ENCODE measurements at regions not wholly inside any gene's neighbourhood (a gene's known extent, or its start where the extent isn't known, plus 50 kb on each side); places are given as distances from the start of the nearest gene placed in this dataset.

DNA sequence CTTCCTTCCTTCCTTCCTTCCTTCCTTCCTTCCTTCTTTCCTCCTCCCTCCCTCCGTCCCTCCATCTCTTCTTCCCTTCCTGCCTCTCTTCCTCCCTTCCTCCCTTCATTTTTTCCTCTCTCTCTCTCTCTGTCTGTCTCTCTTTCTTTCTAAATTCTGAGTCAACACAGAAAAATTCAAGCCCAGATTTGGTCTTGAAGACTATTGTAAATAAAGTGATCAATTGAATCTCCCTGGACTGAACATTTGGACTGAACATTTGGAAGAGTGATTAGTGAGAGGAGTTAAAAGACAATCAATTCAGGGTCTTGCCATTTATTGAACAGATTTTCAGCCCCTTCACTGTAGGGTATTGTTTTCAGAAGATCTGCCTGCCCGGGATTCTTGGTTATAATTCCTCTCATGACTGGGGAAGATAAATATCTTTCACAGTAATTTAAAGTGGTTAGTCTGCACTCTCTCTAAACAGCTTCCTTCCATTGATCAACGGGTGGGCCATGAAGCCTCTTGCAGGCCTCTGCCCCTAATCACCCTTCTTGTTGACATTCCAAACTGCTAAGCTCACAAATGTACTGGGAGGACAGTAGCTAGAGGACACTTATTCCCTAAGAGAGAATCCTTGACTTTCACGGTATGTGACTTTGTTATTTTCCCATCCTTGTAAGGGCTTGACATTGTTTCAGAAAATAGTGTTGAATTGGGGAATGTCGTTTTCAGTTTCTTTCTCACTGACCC lies 101.7 kb upstream of the BMP2 start:
- no peak for TF ChIP-seq SIN3A (IDR thresholded peaks at IDR 0.05; ENCODE audit: borderline replicate concordance, insufficient read depth, low read length)

DNA sequence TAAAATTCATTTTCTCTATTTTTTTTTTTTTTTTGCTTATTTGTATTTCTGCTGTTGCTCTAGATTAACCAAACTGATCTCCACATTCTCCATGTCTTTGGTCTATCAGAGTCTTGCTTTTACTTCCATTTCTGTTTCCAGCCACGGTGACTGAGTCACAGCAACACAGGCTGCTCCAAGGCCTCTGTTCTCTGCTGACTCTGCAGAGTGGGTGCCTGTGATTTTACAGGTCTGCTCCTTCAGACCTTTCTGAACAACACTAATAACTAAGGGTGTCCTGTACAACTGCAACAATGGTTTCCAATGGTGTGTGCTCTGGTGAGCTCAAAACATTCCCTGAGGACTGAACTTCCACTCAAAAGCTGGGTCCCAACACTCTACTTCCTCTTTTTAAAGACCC lies 102.3 kb upstream of the BMP2 start:
- TF ChIP-seq FOXP2 (optimal IDR thresholded peaks at IDR 0.05; ENCODE audit: borderline replicate concordance, extremely low read depth, extremely low read length, insufficient read depth) = no peak
- TF ChIP-seq SIN3A (IDR thresholded peaks at IDR 0.05; ENCODE audit: borderline replicate concordance, insufficient read depth, low read length) = no peak
- TF ChIP-seq POLR2AphosphoS5 (IDR thresholded peaks at IDR 0.05; ENCODE audit: low read depth, low read length) = no peak
- TF ChIP-seq, protein P1, sequence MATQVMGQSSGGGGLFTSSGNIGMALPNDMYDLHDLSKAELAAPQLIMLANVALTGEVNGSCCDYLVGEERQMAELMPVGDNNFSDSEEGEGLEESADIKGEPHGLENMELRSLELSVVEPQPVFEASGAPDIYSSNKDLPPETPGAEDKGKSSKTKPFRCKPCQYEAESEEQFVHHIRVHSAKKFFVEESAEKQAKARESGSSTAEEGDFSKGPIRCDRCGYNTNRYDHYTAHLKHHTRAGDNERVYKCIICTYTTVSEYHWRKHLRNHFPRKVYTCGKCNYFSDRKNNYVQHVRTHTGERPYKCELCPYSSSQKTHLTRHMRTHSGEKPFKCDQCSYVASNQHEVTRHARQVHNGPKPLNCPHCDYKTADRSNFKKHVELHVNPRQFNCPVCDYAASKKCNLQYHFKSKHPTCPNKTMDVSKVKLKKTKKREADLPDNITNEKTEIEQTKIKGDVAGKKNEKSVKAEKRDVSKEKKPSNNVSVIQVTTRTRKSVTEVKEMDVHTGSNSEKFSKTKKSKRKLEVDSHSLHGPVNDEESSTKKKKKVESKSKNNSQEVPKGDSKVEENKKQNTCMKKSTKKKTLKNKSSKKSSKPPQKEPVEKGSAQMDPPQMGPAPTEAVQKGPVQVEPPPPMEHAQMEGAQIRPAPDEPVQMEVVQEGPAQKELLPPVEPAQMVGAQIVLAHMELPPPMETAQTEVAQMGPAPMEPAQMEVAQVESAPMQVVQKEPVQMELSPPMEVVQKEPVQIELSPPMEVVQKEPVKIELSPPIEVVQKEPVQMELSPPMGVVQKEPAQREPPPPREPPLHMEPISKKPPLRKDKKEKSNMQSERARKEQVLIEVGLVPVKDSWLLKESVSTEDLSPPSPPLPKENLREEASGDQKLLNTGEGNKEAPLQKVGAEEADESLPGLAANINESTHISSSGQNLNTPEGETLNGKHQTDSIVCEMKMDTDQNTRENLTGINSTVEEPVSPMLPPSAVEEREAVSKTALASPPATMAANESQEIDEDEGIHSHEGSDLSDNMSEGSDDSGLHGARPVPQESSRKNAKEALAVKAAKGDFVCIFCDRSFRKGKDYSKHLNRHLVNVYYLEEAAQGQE (IDR thresholded peaks at IDR 0.05; ENCODE audit: insufficient read depth in 1 of 2, low read depth in 2 of 2, low read length in 2 of 2) = no peak
- TF ChIP-seq TAF1 (IDR thresholded peaks at IDR 0.05; ENCODE audit: borderline replicate concordance, insufficient read depth, low read length) = no peak

DNA sequence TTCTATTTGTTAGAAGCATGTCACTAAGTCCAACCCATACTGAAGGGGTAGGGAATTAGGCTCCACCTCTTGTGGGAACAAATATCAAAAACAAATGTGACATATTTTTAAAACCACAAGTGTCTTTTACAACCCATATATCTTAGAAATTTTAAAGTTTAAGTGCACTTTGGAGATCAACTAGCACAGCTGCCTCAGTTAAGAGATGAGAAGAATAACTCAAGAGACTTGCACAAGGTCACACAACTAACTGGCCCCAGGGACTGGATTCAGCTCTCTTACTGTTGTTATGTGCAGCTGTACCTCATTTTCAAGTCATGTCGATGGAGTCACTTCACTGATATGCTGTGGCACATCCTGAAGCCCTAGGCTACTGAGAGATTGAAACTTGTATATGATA lies 102.9 kb upstream of the BMP2 start:
- TF ChIP-seq SIN3A (IDR thresholded peaks at IDR 0.05; ENCODE audit: borderline replicate concordance, insufficient read depth, low read length) (no peak), FOXP2 (optimal IDR thresholded peaks at IDR 0.05; ENCODE audit: borderline replicate concordance, extremely low read depth, extremely low read length, insufficient read depth) (no peak), TAF1 (IDR thresholded peaks at IDR 0.05; ENCODE audit: borderline replicate concordance, insufficient read depth, low read length) (no peak), POLR2AphosphoS5 (IDR thresholded peaks at IDR 0.05; ENCODE audit: low read depth, low read length) (no peak)
- TF ChIP-seq, protein P1 (IDR thresholded peaks at IDR 0.05; ENCODE audit: insufficient read depth in 1 of 2, low read depth in 2 of 2, low read length in 2 of 2) = no peak

DNA sequence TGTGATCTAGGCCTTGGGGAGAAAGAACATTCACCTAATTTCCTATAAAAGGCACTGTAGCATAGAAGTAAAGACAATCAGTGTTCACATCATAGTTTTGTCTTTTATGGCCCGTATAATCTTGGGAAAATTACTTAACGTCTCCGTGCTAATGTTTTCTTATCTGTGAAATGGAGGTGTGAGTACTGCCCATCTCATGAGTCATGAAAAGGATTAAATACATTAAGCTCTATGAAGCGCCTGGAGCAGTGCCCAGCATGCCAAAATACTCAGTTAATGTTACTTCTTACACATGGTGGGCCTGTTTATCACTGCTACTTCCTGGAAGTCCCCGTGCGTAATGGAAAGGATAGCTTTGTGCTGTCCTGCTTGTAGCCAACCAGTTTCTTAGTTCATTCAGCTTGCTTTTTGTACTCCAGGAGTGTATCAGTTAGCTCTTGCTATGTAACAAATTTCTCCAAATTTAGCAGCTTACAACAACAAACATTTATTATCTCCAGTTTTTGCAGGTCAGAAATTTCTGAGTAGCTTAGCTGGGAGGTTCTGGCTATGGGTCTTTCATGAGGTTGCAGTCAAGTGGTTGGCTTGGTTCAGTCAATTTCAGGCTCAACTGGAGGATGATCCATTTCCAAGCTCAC lies 103.6 kb upstream of the BMP2 start:
- no peak for TF ChIP-seq TAF1 (IDR thresholded peaks at IDR 0.05; ENCODE audit: borderline replicate concordance, insufficient read depth, low read length)
- TF ChIP-seq FOXP2 (optimal IDR thresholded peaks at IDR 0.05; ENCODE audit: borderline replicate concordance, extremely low read depth, extremely low read length, insufficient read depth) = no peak
- TF ChIP-seq, protein P1 (IDR thresholded peaks at IDR 0.05; ENCODE audit: insufficient read depth in 1 of 2, low read depth in 2 of 2, low read length in 2 of 2) = no peak
- TF ChIP-seq POLR2AphosphoS5 (IDR thresholded peaks at IDR 0.05; ENCODE audit: low read depth, low read length) = no peak
- no peak for TF ChIP-seq SIN3A (IDR thresholded peaks at IDR 0.05; ENCODE audit: borderline replicate concordance, insufficient read depth, low read length)

DNA sequence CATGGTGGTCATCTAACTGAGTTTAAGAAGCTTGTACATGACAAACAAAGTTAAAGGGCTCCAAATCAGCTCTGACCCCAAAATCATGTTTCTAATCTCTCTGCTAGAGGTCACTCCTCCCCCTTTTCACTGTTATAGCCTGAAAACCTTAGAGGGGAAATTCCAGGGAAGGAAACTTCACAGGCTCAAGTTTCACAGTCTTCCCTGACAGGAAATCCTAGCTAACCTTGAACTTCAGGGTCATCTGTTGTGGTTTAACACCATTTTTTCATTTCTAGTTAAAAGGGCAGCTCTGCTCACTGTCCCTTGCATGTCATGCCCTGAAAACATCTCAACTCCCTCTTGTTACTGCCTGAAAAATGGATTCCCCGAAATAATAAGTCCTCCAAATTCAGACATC lies 104.4 kb upstream of the BMP2 start:
- TF ChIP-seq SIN3A (IDR thresholded peaks at IDR 0.05; ENCODE audit: borderline replicate concordance, insufficient read depth, low read length) (no peak), FOXP2 (optimal IDR thresholded peaks at IDR 0.05; ENCODE audit: borderline replicate concordance, extremely low read depth, extremely low read length, insufficient read depth) (no peak)
- TF ChIP-seq, protein P1 (IDR thresholded peaks at IDR 0.05; ENCODE audit: insufficient read depth in 1 of 2, low read depth in 2 of 2, low read length in 2 of 2) = no peak

Measured in PFSK-1 (cell line).